H9 (cell line): ENCODE measurements at regions not wholly inside any gene's neighbourhood (a gene's known extent, or its start where the extent isn't known, plus 50 kb on each side); places are given as distances from the start of the nearest gene placed in this dataset.

Source experiments
- DNase-seq: peaks from one replicate; pipeline ENCODE4 v3.0.0-alpha.2; 2017
- H2AFZ ChIP-seq: one replicate; pipeline ENCODE4 v1.6.1; 2013; ENCODE audit warnings: mild to moderate bottlenecking, low read length, control low read depth, moderate library complexity
- H2AK5ac ChIP-seq: 2 replicates; pipeline ENCODE4 v1.6.1; 2013; ENCODE audit warnings: low read length, control low read depth, mixed read lengths; ENCODE audit not compliant: insufficient read length
- H2BK120ac ChIP-seq: one replicate; pipeline ENCODE4 v1.6.1; 2013; ENCODE audit warnings: low read depth, mild to moderate bottlenecking, low read length, control low read depth, inconsistent platforms; ENCODE audit not compliant: poor library complexity, severe bottlenecking
- H2BK12ac ChIP-seq: 2 replicates; pipeline ENCODE4 v1.6.1; 2013; ENCODE audit warnings: low read length, control low read depth, mixed read lengths, low read depth; ENCODE audit not compliant: insufficient read length
- H2BK15ac ChIP-seq: 2 replicates; pipeline ENCODE4 v1.6.1; 2013; ENCODE audit warnings: low read depth, low read length, control low read depth
- H2BK20ac ChIP-seq: one replicate; pipeline ENCODE4 v1.6.1; 2013; ENCODE audit warnings: low read depth, mild to moderate bottlenecking, low read length, control low read depth, inconsistent platforms; ENCODE audit not compliant: poor library complexity, severe bottlenecking
- H2BK5ac ChIP-seq: 2 replicates; pipeline ENCODE4 v1.6.1; 2013; ENCODE audit warnings: low read length, control low read depth, mixed read lengths; ENCODE audit not compliant: insufficient read length
- H3K14ac ChIP-seq: 2 replicates; pipeline ENCODE4 v1.6.1; 2013; ENCODE audit warnings: low read length, control low read depth; ENCODE audit not compliant: insufficient read depth
- H3K18ac ChIP-seq: 2 replicates; pipeline ENCODE4 v1.6.1; 2013; ENCODE audit warnings: low read depth, mild to moderate bottlenecking, mixed read lengths, low read length, control low read depth; ENCODE audit not compliant: insufficient read length
- H3K23ac ChIP-seq: 2 replicates; pipeline ENCODE4 v1.6.1; 2013; ENCODE audit warnings: low read length, control low read depth, mixed read lengths, low read depth; ENCODE audit not compliant: insufficient read length
- H3K23me2 ChIP-seq: 2 replicates; pipeline ENCODE4 v1.6.1; 2013; ENCODE audit warnings: low read depth, mild to moderate bottlenecking, mixed read lengths, low read length, control low read depth; ENCODE audit not compliant: insufficient read length, poor library complexity, severe bottlenecking
- H3K27ac ChIP-seq: 2 replicates; pipeline ENCODE4 v1.5.1; 2013; ENCODE audit warnings: low read length, control low read depth, mixed read lengths, low read depth; ENCODE audit not compliant: insufficient read length
- H3K27me3 ChIP-seq: 2 replicates; pipeline ENCODE4 v1.6.1; 2013; ENCODE audit warnings: low read length, control low read depth, inconsistent platforms; ENCODE audit not compliant: insufficient read depth
- H3K4ac ChIP-seq: 2 replicates; pipeline ENCODE4 v1.6.1; 2013; ENCODE audit warnings: low read depth, mild to moderate bottlenecking, control low read depth, inconsistent platforms, low read length, moderate library complexity
- H3K4me1 ChIP-seq: 2 replicates; pipeline ENCODE4 v1.6.1; 2013; ENCODE audit warnings: low read length, control low read depth, inconsistent platforms; ENCODE audit not compliant: insufficient read depth
- H3K4me2 ChIP-seq: 2 replicates; pipeline ENCODE4 v1.6.1; 2013; ENCODE audit warnings: low read length, control low read depth, mixed read lengths; ENCODE audit not compliant: insufficient read length, insufficient read depth
- H3K56ac ChIP-seq: 2 replicates; pipeline ENCODE4 v1.6.1; 2013; ENCODE audit warnings: low read depth, mild to moderate bottlenecking, mixed read lengths, low read length, control low read depth; ENCODE audit not compliant: insufficient read length
- H3K79me1 ChIP-seq: 2 replicates; pipeline ENCODE4 v1.6.1; 2013; ENCODE audit warnings: low read depth, mild to moderate bottlenecking, moderate library complexity, low read length, control low read depth, inconsistent platforms; ENCODE audit not compliant: insufficient read depth, poor library complexity, severe bottlenecking
- H3K79me2 ChIP-seq: 2 replicates; pipeline ENCODE4 v1.6.1; 2013; ENCODE audit warnings: low read length, control low read depth, inconsistent platforms; ENCODE audit not compliant: insufficient read depth
- H3K9ac ChIP-seq: 2 replicates; pipeline ENCODE4 v1.6.1; 2013; ENCODE audit warnings: low read length, control low read depth, mixed read lengths; ENCODE audit not compliant: insufficient read length; ENCODE audit errors: extremely low read depth
- H3K9me3 ChIP-seq: one replicate; pipeline ENCODE4 v1.6.1; 2013; ENCODE audit warnings: low read depth, low read length, inconsistent platforms; ENCODE audit not compliant: control insufficient read depth
- H3T11ph ChIP-seq: one replicate; pipeline ENCODE4 v1.6.1; 2013; ENCODE audit warnings: mild to moderate bottlenecking, low read length, control low read depth, inconsistent platforms
- H4K20me1 ChIP-seq: one replicate; pipeline ENCODE4 v1.6.1; 2013; ENCODE audit not compliant: control insufficient read depth, insufficient read length, insufficient read depth
- H4K5ac ChIP-seq: 2 replicates; pipeline ENCODE4 v1.6.1; 2013; ENCODE audit warnings: low read depth, mild to moderate bottlenecking, mixed read lengths, low read length, control low read depth; ENCODE audit not compliant: insufficient read length
- H4K8ac ChIP-seq: replicated peaks from 2 replicates; pipeline ENCODE4 v1.6.1; 2013; ENCODE audit warnings: low read length, control low read depth, mixed read lengths, low read depth; ENCODE audit not compliant: insufficient read length
- H4K91ac ChIP-seq: 2 replicates; pipeline ENCODE4 v1.6.1; 2013; ENCODE audit warnings: low read depth, mild to moderate bottlenecking, moderate library complexity, mixed read lengths, low read length, control low read depth; ENCODE audit not compliant: insufficient read length
- H3K27ac Mint-ChIP-seq, 3 experiments: 2 replicates in 2 of 3; 3 replicates in 1 of 3; pipeline ENCODE4 v1.8.0; 2020 to 2021; ENCODE audit warnings: mixed read lengths in 3 of 3, mild to moderate bottlenecking in 1 of 3, moderate library complexity in 1 of 3
- H3K27me3 Mint-ChIP-seq: 2 replicates; pipeline ENCODE4 v1.8.0; 2021; ENCODE audit warnings: low read depth, mild to moderate bottlenecking, moderate library complexity, mixed read lengths
- H3K36me3 Mint-ChIP-seq, 3 experiments: 2 replicates in 2 of 3; 3 replicates in 1 of 3; pipeline ENCODE4 v1.8.0; 2020 to 2021; ENCODE audit warnings: low read depth in 3 of 3, mixed read lengths in 3 of 3; ENCODE audit not compliant: insufficient read depth in 1 of 3
- H3K4me1 Mint-ChIP-seq, 2 experiments: 2 replicates each; pipeline ENCODE4 v1.8.0; 2020; ENCODE audit warnings: mixed read lengths in 2 of 2
- H3K4me3 Mint-ChIP-seq, 2 experiments: 2 replicates in 1 of 2; 3 replicates in 1 of 2; pipeline ENCODE4 v1.8.0; 2020 to 2021; ENCODE audit warnings: mild to moderate bottlenecking in 2 of 2, mixed read lengths in 2 of 2, moderate library complexity in 1 of 2
- H3K9me3 Mint-ChIP-seq, 2 experiments: 2 replicates in 1 of 2; 3 replicates in 1 of 2; pipeline ENCODE4 v1.8.0; 2020; ENCODE audit warnings: mild to moderate bottlenecking in 2 of 2, mixed read lengths in 2 of 2, moderate library complexity in 1 of 2
- WGBS: extraction: QIAGEN DNeasy Blood & Tissue Kit; methylation state at CpG from one replicate; pipeline ENCODE4 v1.1.7; 2013; ENCODE audit warnings: missing lambda C conversion rate, low lambda C conversion rate, mixed read lengths; ENCODE audit not compliant: insufficient read length; ENCODE audit errors: extremely low coverage; 5-methylcytosine and 5-hydroxymethylcytosine counted together
- TF ChIP-seq, protein P1 (sequence below): fragments of 200-600 bp; sonication (generic); conservative IDR thresholded peaks from 3 replicates; pipeline ENCODE4 v1.8.0; 2021; ENCODE audit warnings: antibody characterized with exemption, mild to moderate bottlenecking

DNA sequence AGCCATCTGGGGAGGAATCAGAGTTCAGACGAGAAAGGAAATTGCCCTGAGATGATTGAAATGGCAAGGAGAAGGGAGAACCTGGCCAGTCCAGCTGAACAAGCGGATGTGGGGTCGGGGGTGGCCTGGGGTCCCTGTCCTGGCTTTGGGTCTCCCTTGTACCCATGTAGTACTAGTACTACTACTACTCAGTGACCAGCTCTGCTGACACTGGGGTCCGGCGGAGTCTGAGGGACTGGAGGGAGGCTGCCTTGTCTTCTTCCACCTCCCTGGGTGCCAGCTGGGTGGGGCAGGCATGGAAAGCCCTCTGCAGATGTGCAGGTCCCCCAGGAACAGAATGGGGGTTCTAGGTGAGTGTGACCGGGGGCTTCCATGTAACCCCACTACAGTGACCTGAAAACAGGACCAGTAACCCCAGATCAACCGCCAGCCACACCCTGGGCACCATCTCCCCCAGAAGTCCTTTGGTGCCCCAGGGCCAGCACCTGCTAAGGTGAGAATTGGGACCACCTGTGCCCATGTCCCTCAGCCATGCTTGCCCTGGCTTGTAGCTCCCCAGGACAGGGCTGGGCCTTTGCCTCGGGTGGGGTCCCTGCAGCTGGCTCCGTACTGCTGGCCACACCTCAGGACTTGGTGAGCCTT lies 89.1 kb upstream of the COL5A1 start:
- Histone ChIP-seq H3K4me1 (no peaks in the 10 kb centered on the region), H3K23me2 (no peaks in the 10 kb centered on the region), H3K9me3 (no peaks in the 10 kb centered on the region), H2BK15ac (no peak overlapping the region), H2BK12ac (no peak overlapping the region), H3K18ac (no peak overlapping the region), H4K91ac (no peak overlapping the region), H2BK120ac (no peak overlapping the region), H3K9ac (no peak overlapping the region), H4K20me1 (no peaks in the 10 kb centered on the region), H3K23ac (no peak overlapping the region), H3K27ac (no peak overlapping the region), H2BK20ac (no peak overlapping the region), H3T11ph (no peak overlapping the region), H3K4ac (no peak overlapping the region), H3K56ac (no peak overlapping the region), H3K27me3 (no peaks in the 10 kb centered on the region), H3K14ac (no peak overlapping the region; the same call in 1 of the 2 replicates), H4K8ac (no peak overlapping the region), H2AFZ (no peak overlapping the region), H3K79me1 (no peaks in the 10 kb centered on the region), H3K4me2 (no peak overlapping the region), H3K79me2 (no peaks in the 10 kb centered on the region), H4K5ac (no peak overlapping the region), H2AK5ac (no peak overlapping the region), H2BK5ac (no peak overlapping the region)
- peaks cover 6% of the 10 kb centered on the region for H3K27me3 Mint-ChIP-seq
- H3K4me1 Mint-ChIP-seq = peaks cover 3 to 12% of the 10 kb centered on the region in 2 experiments; a peak in 2 of 4 replicates
- no CpG with 5 or more reads among the region's 9 CpGs for WGBS
- H3K4me3 Mint-ChIP-seq = no peak overlapping the region
- H3K36me3 Mint-ChIP-seq = no peaks in the 10 kb centered on the region
- H3K27ac Mint-ChIP-seq = no peak overlapping the region
- no peak for DNase-seq
- peaks cover 0 to 4% of the 10 kb centered on the region in 2 experiments; a peak in 2 of 5 replicates for H3K9me3 Mint-ChIP-seq
- TF ChIP-seq, protein P1, sequence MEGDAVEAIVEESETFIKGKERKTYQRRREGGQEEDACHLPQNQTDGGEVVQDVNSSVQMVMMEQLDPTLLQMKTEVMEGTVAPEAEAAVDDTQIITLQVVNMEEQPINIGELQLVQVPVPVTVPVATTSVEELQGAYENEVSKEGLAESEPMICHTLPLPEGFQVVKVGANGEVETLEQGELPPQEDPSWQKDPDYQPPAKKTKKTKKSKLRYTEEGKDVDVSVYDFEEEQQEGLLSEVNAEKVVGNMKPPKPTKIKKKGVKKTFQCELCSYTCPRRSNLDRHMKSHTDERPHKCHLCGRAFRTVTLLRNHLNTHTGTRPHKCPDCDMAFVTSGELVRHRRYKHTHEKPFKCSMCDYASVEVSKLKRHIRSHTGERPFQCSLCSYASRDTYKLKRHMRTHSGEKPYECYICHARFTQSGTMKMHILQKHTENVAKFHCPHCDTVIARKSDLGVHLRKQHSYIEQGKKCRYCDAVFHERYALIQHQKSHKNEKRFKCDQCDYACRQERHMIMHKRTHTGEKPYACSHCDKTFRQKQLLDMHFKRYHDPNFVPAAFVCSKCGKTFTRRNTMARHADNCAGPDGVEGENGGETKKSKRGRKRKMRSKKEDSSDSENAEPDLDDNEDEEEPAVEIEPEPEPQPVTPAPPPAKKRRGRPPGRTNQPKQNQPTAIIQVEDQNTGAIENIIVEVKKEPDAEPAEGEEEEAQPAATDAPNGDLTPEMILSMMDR = no peak
